A549 (cell line): ENCODE measurements at regions not wholly inside any gene's neighbourhood (a gene's known extent, or its start where the extent isn't known, plus 50 kb on each side); places are given as distances from the start of the nearest gene placed in this dataset.

Source experiments
- ATAC-seq, 2 experiments: fragments of 200-7000 bp in 1 of 2; fragments of >200 bp in 1 of 2; cut with Nextera tagmentation in 1 of 2; cut with Tn5 transposase in 1 of 2; 3 replicates each; pipeline versions ENCODE4 v1.8.0 to v1.9.1; 2018 to 2020; ENCODE audit warnings: mild to moderate bottlenecking in 1 of 2, moderate library complexity in 1 of 2
- CTCF ChIA-PET: fragments of 300-600 bp; sonication (Branson Sonifier 250); formaldehyde crosslinking; extraction: SDS; loops from one replicate; lab custom pipeline; 2021; ENCODE audit warnings: antibody characterized with exemption, inconsistent platforms; lab: Yijun Ruan, JAX
- POLR2A ChIA-PET: fragments of 350-600 bp; formaldehyde crosslinking; extraction: SDS; loops from one replicate; lab custom pipeline; 2021; ENCODE audit warnings: antibody characterized with exemption, inconsistent platforms; lab: Yijun Ruan, JAX
- DNase-seq, 2 experiments: peaks; one replicate each; pipeline versions ENCODE4 v3.0.0 to v3.0.0-alpha.2; 2011 to 2016; ENCODE audit warnings: low read depth in 1 of 2, low spot score in 1 of 2
- FAIRE-seq: peaks from 2 replicates; lab custom pipeline; 2011; peaks lifted over from hg19 to GRCh38; lab: Jason Lieb, UNC
- H3K27ac ChIP-seq, 2 experiments: fragments of >200 bp; sonication (Bioruptor Twin); formaldehyde crosslinking; 3 replicates each; pipeline ENCODE4 v1.5.1; 2016 to 2017
- H3K4me1 ChIP-seq: fragments of >200 bp; sonication (Bioruptor Twin); formaldehyde crosslinking; 3 replicates; pipeline ENCODE4 v1.6.1; 2016
- H3K4me2 ChIP-seq: fragments of >200 bp; sonication (Bioruptor Twin); formaldehyde crosslinking; 3 replicates; pipeline ENCODE4 v1.6.1; 2016
- H3K4me3 ChIP-seq: fragments of >200 bp; sonication (Bioruptor Twin); formaldehyde crosslinking; 3 replicates; pipeline ENCODE4 v1.5.1; 2016
- H3K9me3 ChIP-seq: fragments of >200 bp; sonication (Bioruptor Twin); formaldehyde crosslinking; 3 replicates; pipeline ENCODE4 v1.6.1; 2016
- BHLHE40 ChIP-seq: IDR thresholded peaks from 2 replicates; pipeline ENCODE4 v1.6.1; 2012; ENCODE audit warnings: low read depth, low read length, inconsistent platforms
- CHD2 ChIP-seq: fragments of 150-350 bp; IDR thresholded peaks from 2 replicates; pipeline ENCODE4 v1.6.1; 2014; ENCODE audit warnings: low read length; ENCODE audit not compliant: partially characterized antibody
- CHD4 ChIP-seq: fragments of 200-600 bp; sonication (generic); IDR thresholded peaks from 2 replicates; pipeline ENCODE4 v1.6.1; 2016; ENCODE audit warnings: antibody characterized with exemption, mild to moderate bottlenecking, borderline replicate concordance
- CTCF ChIP-seq: fragments of >200 bp; sonication (Bioruptor Twin); formaldehyde crosslinking; IDR thresholded peaks from 3 replicates; pipeline ENCODE4 v1.5.1; 2016
- FOXS1 ChIP-seq: fragments of 250-450 bp; sonication (Bioruptor Pico); IDR thresholded peaks from 2 replicates; pipeline ENCODE4 v1.5.0; 2020; ENCODE audit warnings: mild to moderate bottlenecking, moderate library complexity
- GATA3 ChIP-seq: IDR thresholded peaks from 2 replicates; pipeline ENCODE4 v1.6.1; 2012; ENCODE audit warnings: borderline replicate concordance
- HDAC2 ChIP-seq: fragments of 200-600 bp; sonication (generic); IDR thresholded peaks from 2 replicates; pipeline ENCODE4 v1.6.1; 2016
- HES2 ChIP-seq: fragments of >200 bp; sonication (Bioruptor Twin); formaldehyde crosslinking; IDR thresholded peaks from 2 replicates; pipeline ENCODE4 v1.6.1; 2016
- KDM1A ChIP-seq: fragments of 200-600 bp; sonication (generic); IDR thresholded peaks from 2 replicates; pipeline ENCODE4 v1.6.1; 2016; ENCODE audit warnings: low read depth, mild to moderate bottlenecking
- MYC ChIP-seq: IDR thresholded peaks from 2 replicates; pipeline ENCODE4 v1.6.1; 2012; ENCODE audit warnings: mild to moderate bottlenecking, inconsistent platforms, low read length, improper control_type of control experiment, borderline replicate concordance
- POLR2AphosphoS2 ChIP-seq: conservative IDR thresholded peaks from 2 replicates; pipeline ENCODE4 v1.6.1; 2012; ENCODE audit warnings: low read length, improper control_type of control experiment, inconsistent platforms
- RARB ChIP-seq: fragments of 250-450 bp; sonication (Bioruptor Pico); IDR thresholded peaks from 2 replicates; pipeline ENCODE4 v1.8.0; 2021; ENCODE audit warnings: mild to moderate bottlenecking, moderate library complexity
- RCOR1 ChIP-seq: fragments of 150-350 bp; IDR thresholded peaks from 2 replicates; pipeline ENCODE4 v1.6.1; 2014; ENCODE audit warnings: antibody characterized with exemption, low read length, low read depth
- REST ChIP-seq: fragments of 200-600 bp; sonication (generic); IDR thresholded peaks from 2 replicates; pipeline ENCODE4 v1.6.1; 2016; ENCODE audit warnings: antibody characterized with exemption, mild to moderate bottlenecking, moderate library complexity
- USF2 ChIP-seq: fragments of 450-650 bp; IDR thresholded peaks from 2 replicates; pipeline ENCODE4 v1.6.1; 2014; ENCODE audit warnings: antibody characterized with exemption
- ZFP36 ChIP-seq: fragments of 450-650 bp; IDR thresholded peaks from 2 replicates; pipeline ENCODE4 v1.6.1; 2014; ENCODE audit warnings: borderline replicate concordance; ENCODE audit not compliant: partially characterized antibody
- WGBS: methylation state at CpG from one replicate; pipeline ENCODE4 v1.1.6; 2017; ENCODE audit errors: missing lambda C conversion rate; 5-methylcytosine and 5-hydroxymethylcytosine counted together

- FAIRE-seq (no peak), ATAC-seq (no peak), DNase-seq (no peak)
- no peak overlapping the region for H3K4me3 ChIP-seq
- WGBS, result 70% methylated on average over 3 of the region's 3 CpGs
- no peak overlapping the region for H3K27ac ChIP-seq
- ChIA-PET CTCF (interaction anchor here (1.0 to 1.2 kb wide), 4 partner anchors 12 to 277 kb away, joined by 3 read pairs; no protein-coding TSS in a partner anchor), POLR2A (no interaction called here)
- H3K4me1 ChIP-seq, result no peaks in the 10 kb centered on the region
- TF ChIP-seq KDM1A, result no peak
- TF ChIP-seq MYC, result no peak
- no peak for TF ChIP-seq FOXS1 (CRISPR knock-in tag)
- TF ChIP-seq USF2, result no peak
- no peak for TF ChIP-seq HES2
- TF ChIP-seq CHD2, result no peak
- no peak for TF ChIP-seq CTCF
- TF ChIP-seq HDAC2, result no peak
- TF ChIP-seq ZFP36, result no peak
- H3K4me2 ChIP-seq, result no peak overlapping the region
- no peaks in the 10 kb centered on the region for H3K9me3 ChIP-seq
Measured at GRCh38 chr10:21217107-21217506, 308.4 kb downstream of the SKIDA1 start.

- H3K4me1 ChIP-seq, result no peaks in the 10 kb centered on the region; the same call in 2 of the 3 replicates
- no peak overlapping the region for H3K27ac ChIP-seq
- H3K4me2 ChIP-seq, result no peak overlapping the region
- no peak overlapping the region for H3K4me3 ChIP-seq
- WGBS, result 92% methylated on average over 3 of the region's 3 CpGs
- ChIA-PET POLR2A (no interaction called here), CTCF (interaction anchor here (0.7 kb wide), 1 partner anchor 55 kb away, joined by 3 read pairs; no protein-coding TSS in a partner anchor)
- H3K9me3 ChIP-seq, result no peaks in the 10 kb centered on the region
- TF ChIP-seq BHLHE40 (no peak), GATA3 (no peak), CHD4 (no peak), REST (no peak), CTCF (no peak), RARB (CRISPR knock-in tag) (no peak), POLR2AphosphoS2 (no peak), RCOR1 (no peak)
- DNase-seq (no peak), ATAC-seq (no peak), FAIRE-seq (no peak)
Measured at GRCh38 chr10:21214329-21214728, 311.2 kb downstream of the SKIDA1 start.
